Umbilical cord (tissue), 1 donor: ENCODE measurements at regions not wholly inside any gene's neighbourhood (a gene's known extent, or its start where the extent isn't known, plus 50 kb on each side); places are given as distances from the start of the nearest gene placed in this dataset.
A peak's percentile ranks its signal among the peaks of the same experiment; 100 is the strongest.

Experiments
- DNase-seq: peaks from one replicate; pipeline ENCODE4 v3.0.0-alpha.2; 2015; ENCODE audit warnings: low spot score

DNA sequence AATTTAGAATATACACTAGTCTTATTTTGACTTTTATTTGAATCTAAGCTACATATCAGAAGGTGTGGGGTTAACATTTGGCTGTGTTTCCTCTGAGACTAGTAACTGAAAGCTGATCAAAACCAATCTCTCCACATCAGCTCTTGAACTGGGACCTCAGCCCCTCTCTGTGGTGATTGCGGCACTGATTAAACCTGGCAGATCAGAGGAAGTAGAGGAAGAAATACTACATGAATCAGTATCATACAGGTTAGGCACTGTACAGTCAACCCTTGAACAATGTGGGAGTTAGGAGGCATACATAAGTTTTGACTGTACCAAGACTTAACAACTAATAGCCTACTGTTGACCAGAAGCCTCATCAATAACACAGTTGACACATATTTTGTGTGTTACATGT lies 122.5 kb upstream of the C1orf87 start:
- no peak for DNase-seq

- DNase-seq = no peak
Observed at GRCh38 chr1:60185684-60186083, 112.1 kb upstream of the C1orf87 start.

- no peak for DNase-seq
Observed at GRCh38 chr1:60184521-60184920, 111.0 kb upstream of the C1orf87 start.

GRCh38 chr1:60173729-60174505 lies 100.3 kb upstream of the C1orf87 start:
- no peak for DNase-seq

GRCh38 chr1:60173006-60173405 lies 99.4 kb upstream of the C1orf87 start:
- DNase-seq = no peak

DNA sequence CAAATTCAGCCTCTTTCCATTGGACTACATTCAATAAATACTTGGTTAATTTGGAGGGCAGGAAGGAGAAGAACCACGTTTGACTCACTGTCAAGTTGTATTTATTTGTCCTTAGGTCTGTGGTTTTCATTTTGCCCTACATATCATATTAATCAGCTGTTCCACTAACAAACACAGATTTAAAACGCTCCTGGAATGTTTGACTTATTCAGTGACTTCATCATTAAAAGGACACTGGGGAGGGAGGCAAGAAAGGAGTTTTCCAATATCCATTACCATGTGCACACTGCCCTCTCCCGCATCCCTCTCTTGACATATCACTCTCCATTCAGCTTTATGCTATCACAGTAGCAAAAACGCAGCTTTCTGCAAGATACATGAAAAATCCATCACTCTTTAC lies 98.2 kb upstream of the C1orf87 start:
- DNase-seq = no peak

DNA sequence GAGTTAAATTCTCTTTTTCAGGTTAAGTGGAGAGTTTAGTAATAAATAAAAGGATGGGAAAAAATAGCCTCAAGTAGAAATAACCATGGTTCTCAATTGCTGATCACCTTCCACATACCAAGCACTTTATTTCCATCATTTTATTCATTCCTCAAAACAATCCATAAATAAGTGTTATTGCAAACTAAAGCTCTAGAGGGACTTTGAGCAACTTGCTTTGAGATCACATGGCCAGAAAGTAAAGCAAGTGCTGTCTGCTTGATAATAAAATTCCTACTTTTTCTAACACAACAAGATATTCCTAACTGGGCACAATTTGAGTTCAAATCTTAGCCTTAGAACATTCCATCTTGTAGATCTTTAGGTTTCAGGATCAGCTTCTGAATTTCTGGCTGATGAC lies 97.1 kb upstream of the C1orf87 start:
- no peak for DNase-seq

- DNase-seq = no peak
Observed at GRCh38 chr1:60169206-60169605, 95.6 kb upstream of the C1orf87 start.

DNA sequence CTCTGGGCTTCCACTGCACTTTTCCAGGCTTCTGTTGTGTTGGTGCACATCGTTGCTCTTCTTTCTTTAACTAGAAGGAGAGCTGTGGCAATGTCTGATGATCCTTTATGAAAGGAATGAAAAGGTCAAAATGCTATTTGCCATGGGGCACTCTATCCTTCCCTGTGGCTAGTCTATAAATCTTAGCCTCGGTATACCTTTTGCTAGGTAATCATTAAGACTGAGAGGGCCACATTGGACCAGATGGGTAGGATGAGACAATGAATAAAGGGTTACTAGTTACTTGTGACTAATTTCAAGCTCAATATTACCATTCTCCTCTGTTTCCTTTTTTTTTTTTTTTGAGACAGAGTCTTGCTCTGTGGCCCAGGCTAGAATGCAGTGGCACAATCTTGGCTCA lies 89.4 kb upstream of the C1orf87 start:
- DNase-seq = no peak

GRCh38 chr1:60160141-60160540 lies 86.6 kb upstream of the C1orf87 start:
- DNase-seq = no peak

GRCh38 chr1:60156371-60156770 lies 82.8 kb upstream of the C1orf87 start:
- no peak for DNase-seq

GRCh38 chr1:60153961-60154360 lies 80.4 kb upstream of the C1orf87 start:
- DNase-seq = no peak

DNA sequence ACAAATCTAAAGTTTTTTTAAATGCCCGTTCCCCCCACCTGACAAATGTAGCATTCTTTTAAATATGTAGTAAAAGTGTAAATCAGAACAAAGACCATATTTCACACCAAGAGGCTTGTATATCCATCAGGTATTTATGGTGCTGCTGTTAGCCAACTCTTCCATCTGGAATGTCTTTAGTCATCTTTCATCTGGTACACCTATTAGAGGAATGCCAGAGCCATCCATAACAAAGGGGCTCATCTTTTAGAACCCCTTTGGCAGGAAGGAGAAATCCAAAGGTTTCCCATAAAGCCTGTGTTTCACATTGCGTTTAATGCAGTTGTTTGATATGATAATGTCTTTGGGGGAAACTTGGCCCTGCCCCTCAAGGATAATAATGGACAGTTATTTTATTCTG lies 79.3 kb upstream of the C1orf87 start:
- no peak for DNase-seq

DNA sequence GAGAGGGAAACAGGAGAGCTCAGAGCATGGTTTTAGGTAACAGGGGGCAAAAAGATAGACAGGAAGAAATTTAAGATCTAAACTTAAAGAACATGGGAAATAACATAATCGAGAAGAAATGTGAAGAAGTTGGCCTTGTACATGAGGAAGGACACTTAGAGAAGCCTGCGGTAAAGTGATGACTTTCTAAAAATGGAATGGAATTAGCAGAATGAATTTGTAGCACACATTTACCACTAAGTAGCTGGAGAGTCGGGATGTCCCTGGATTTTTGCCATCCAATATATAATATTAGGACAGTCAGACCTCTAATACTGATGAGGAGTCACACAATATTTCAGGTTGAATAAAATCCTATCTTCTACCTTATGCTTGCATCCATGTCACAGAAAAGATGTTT lies 77.7 kb upstream of the C1orf87 start:
- no peak for DNase-seq

GRCh38 chr1:60149251-60149650 lies 75.7 kb upstream of the C1orf87 start:
- no peak for DNase-seq

DNA sequence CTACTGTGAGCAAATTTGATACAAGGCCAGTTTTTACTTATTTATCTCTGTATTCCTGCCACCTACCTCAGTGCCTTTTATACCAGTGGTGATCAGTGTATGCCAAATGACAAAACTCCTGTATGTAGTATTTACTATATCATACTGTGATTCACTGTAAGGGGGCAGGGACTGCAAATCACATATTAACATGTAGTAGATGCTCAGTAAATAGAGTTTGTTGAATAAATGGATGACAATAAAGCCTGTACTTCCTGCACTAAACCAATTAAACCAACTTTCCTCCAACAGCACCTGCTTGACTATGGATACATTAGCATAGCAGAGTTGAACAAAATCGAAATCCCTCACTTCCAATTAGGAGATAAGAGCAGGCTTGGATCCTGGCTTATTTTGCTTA lies 73.3 kb upstream of the C1orf87 start:
- no peak for DNase-seq

DNA sequence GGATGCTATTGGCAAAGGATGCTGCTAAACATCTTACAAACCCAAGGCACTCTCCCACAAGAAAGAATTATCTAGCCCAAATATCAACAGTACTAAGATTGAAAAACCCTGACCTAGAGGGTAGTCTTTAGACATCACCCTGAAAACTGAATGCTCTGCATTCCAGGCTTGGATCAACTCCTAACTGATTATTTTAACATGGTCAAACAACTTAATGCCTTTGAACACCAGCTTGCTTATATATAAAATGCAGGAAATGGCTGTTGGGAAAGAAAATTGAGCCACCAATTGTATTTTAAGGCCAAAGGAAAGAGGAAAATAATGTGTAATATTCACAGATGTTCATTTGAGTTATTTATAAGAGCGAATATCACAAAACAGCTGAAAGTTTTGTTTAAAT lies 72.2 kb upstream of the C1orf87 start:
- no peak for DNase-seq

GRCh38 chr1:60141743-60142142 lies 68.2 kb upstream of the C1orf87 start:
- DNase-seq = no peak

DNA sequence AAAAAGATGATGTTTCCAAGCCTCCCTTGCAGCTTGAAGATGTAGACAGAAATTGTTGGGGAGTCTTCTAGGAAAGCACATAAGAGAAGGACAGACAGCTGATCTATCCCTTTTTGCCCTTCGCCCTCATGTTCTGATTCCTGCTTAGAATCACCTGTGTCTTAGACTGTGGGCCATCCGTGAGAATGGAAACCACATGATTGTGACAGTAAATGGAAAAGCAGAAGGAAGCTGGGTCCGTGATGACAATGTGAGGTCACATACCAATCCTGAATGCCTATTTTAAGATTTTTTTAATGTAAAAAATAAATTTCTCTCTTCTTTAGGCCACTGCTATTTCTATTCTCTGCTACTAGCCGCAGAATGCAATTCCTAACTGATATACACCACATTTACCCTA lies 67.7 kb upstream of the C1orf87 start:
- DNase-seq = no peak

DNA sequence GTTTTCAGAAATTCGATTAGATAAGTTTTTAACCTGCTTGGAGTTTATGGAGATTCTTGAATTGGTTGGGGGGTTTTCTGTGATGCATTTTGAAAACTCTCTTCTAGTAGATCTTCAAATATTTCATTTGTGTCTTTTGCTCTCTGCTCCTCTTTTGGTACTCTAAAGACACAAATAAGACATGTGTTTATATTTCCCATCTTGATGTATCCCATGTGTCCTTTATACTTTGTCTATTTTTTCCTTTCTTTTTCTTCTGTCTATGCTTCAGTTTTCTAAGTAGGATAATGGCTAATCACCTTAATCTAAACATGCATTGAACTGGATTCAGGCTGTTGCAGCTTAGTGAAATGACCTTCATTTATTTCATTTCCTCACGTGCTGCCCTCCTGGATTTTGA lies 63.8 kb upstream of the C1orf87 start:
- DNase-seq = no peak

DNA sequence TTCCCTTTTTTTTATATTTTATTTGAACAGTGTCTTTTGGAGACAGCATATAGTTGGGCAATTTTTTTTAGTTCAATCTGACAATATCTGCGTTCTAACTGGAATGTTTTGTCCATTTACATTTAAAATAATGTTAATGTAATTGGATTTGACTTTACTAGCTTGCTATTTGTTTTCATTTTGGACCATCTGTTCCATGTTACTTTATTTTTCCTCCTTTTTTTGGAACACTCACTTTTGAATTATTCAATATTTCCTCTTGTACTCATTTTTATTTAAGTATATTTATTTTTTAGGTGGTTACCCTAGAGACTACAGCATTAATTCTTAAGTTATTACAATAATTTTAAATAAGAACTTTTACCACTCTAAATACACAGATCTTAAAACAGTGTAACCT lies 62.8 kb upstream of the C1orf87 start:
- no peak for DNase-seq

DNA sequence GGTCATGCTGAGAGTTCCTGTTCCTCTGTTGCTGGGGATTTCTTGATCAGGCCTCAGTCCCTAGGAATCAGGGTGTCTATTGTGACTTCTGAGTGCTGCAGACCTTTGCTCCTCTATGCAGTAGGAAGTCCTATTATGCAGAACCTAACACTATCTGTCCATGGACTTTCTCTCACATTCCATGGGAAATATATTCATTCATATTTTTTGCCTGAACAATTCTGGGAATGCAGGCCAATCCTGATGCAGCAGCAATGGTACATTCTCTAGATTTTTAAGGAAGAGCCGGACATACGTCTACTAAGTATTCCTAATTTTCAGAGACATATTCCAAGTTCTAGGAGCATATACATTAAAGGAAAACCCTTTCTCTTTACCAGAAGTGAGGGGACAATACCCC lies 61.1 kb upstream of the C1orf87 start:
- DNase-seq = no peak

- DNase-seq = no peak
Observed at GRCh38 chr1:60133848-60134247, 60.3 kb upstream of the C1orf87 start.

- peak; percentile 47 for DNase-seq
Observed at GRCh38 chr1:60133000-60133673, 59.6 kb upstream of the C1orf87 start.
